C1 segment of cervical spinal cord (tissue), 14 donors: ENCODE measurements at regions not wholly inside any gene's neighbourhood (a gene's known extent, or its start where the extent isn't known, plus 50 kb on each side); places are given as distances from the start of the nearest gene placed in this dataset.
A peak's percentile ranks its signal among the peaks of the same experiment; 100 is the strongest.

Experiments used
- DNase-seq, 14 donors: peaks; one replicate each; lab custom pipeline; 2025; lab: John Stamatoyannopoulos, UW

- DNase-seq, result no peak
Observed at GRCh38 chr20:40320517-40321011, 368.5 kb downstream of the MAFB start.

GRCh38 chr20:40319741-40320516 lies 369.1 kb downstream of the MAFB start:
- DNase-seq, result no peak

- no peak for DNase-seq
Observed at GRCh38 chr20:40319056-40319455, 370.0 kb downstream of the MAFB start.

GRCh38 chr20:40317156-40317790 lies 371.8 kb downstream of the MAFB start:
- peak in 1 of 14 donors; percentile 16 for DNase-seq

GRCh38 chr20:40314278-40314677 lies 374.8 kb downstream of the MAFB start:
- DNase-seq, result no peak

DNA sequence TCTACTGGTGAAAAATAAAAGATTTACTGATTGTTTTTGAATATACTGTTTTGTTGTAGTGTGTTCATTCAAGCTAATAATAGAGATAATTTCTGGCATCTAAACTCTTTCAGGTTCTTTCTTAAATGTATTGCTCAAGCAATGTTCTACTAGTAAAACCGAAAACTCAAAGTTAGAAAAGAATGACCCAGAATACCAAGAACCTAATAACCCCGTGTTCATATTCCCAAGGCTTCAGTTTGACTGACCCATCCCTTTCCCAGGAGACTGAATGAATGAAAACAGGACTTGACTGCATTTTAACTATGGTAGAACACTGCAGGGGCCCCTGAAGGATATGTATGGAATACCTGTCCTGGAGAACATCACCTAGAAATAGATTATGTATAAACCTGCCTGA lies 375.3 kb downstream of the MAFB start:
- DNase-seq, result no peak

DNA sequence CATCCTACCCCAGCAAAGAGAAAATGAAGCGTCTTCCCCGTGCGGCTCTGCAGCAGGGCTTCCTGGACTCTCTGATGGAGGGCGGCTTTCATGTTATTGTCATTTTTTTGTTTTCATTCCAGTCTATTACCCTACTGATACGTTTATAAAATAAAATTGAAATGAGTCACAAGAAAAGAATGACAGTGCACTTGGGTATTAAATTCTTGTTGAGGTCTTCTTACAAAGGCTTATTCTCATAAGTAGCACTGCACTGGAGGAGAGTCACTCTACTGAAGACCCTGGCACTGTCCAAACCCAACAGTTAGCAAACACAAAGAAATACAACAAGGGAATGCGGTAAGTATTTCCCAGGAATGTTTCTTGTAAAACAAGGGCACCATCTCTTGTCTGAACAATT lies 379.3 kb downstream of the MAFB start:
- no peak for DNase-seq

DNA sequence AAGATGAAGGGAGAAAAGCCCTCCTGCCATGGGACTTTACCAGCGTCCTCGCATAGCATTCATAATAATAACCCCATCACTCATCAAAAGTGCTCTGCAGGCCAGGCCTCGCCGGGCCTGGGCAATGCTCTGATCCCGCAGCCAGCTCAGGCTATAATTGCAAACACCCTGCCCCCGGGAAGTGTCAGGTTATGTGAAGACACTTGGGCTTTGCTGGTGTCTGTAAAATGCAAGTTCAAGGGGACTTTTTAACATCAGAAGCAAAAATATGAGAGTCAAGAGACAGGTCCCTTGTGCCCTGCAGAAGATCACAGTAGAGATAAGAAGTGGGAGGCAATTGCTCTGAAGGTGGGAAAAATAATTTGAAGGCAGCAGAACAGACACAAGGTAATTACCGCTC lies 381.0 kb downstream of the MAFB start:
- DNase-seq, result no peak

GRCh38 chr20:40307268-40307667 lies 381.8 kb downstream of the MAFB start:
- DNase-seq, result no peak

DNA sequence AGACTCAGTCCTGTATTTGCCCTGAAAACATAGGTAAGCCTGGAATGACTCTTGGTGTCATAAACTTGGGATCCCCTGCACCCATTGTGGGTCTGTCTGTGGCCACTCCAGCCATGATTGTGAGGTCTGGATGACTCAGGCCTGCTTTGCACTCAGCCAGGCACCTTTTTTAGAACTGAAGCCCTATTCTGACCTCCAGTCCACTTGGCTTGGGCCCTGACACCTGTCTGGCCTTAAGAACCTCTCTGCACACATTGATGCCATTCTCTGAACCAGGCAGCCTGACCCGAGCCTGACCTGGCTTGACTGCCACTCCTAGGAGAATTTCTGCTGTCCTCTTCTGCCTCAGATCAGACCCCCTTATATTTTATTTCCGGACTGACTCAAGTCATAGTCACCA lies 383.7 kb downstream of the MAFB start:
- no peak for DNase-seq

- no peak for DNase-seq
Observed at GRCh38 chr20:40304119-40304613, 384.9 kb downstream of the MAFB start.

GRCh38 chr20:40294747-40295146 lies 394.3 kb downstream of the MAFB start:
- no peak for DNase-seq

GRCh38 chr20:40294175-40294574 lies 394.9 kb downstream of the MAFB start:
- no peak for DNase-seq

- no peak for DNase-seq
Observed at GRCh38 chr20:40293740-40294139, 395.3 kb downstream of the MAFB start.

GRCh38 chr20:40291493-40292135 lies 397.4 kb downstream of the MAFB start:
- no peak for DNase-seq

DNA sequence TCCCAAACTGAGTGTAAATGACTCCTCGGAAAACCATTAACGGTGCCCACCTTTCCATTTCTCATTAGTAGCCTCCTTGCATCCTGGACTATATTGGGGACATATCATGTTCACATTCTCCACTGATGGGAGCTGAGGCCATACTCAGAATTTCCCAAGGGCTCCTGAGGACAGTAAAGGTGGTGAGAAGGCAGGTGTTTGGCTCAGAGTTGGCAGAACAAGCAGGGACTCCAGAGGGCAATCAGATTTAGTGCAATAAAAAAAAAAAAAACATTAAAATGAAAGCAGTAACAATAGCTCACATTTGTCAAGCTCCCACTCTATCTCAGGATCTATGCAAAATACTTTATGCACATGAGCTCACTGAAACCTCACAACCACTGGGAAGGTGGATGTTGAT lies 401.4 kb downstream of the MAFB start:
- no peak for DNase-seq

DNA sequence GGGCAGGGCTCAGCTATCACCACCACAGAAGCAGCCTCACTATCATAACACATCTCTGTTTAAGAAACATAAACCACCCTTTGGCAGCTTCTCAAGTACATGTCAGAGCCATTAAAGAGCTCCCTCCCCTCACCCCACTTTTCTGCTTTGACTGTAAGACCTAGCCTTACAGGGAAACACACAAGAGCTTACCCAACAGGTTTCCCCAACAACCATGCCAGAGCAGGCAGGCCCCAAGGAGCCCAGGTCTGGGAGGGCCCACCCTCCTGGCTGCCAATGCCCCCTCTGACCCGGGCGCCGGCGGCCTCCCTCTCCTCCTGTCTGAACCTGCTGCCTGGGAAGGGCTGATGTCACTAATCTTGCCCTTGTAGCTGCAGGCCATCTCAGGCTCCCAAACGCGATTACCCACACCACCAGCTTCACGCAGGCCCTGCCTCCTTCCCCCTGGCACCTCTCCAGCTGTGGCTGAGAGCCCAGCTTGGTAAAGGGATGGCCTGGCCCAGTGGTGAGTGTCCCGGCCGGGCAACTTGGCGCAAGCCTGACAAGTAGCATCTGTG lies 402.0 kb downstream of the MAFB start:
- DNase-seq, result peak in 6 of 14 donors; percentile 2 to 55 (median 20)

GRCh38 chr20:40284611-40285010 lies 404.4 kb downstream of the MAFB start:
- DNase-seq, result no peak

GRCh38 chr20:40283689-40284088 lies 405.3 kb downstream of the MAFB start:
- DNase-seq, result no peak

DNA sequence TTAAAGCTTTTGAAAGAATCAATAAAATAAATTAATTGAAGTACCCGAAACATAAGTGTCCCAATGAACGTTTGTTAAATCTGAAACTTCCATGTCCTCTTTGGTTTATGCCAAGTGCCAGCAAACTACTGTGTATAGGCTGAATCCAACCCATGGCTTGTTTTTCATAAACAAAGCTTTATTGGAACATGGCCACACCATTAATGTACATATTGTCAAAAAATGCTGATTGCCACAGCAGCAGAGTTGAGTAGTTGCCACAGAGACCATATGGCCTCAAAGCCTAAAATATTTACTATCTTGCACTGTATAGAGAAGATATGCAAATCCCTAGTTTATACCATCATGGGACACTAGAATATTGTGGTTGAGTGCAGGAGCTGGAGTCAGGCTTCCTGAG lies 406.1 kb downstream of the MAFB start:
- DNase-seq, result no peak

- no peak for DNase-seq
Observed at GRCh38 chr20:40282541-40282940, 406.5 kb downstream of the MAFB start.

GRCh38 chr20:40280616-40281015 lies 408.4 kb downstream of the MAFB start:
- no peak for DNase-seq
